Endodermal cell (in vitro differentiated cells): ENCODE measurements at regions not wholly inside any gene's neighbourhood (a gene's known extent, or its start where the extent isn't known, plus 50 kb on each side); places are given as distances from the start of the nearest gene placed in this dataset.

Experiments
- DNase-seq: peaks from one replicate; pipeline ENCODE4 v3.0.0-alpha.2; 2017
- H3K27ac ChIP-seq: 2 replicates; pipeline ENCODE4 v1.5.1; 2013; ENCODE audit warnings: mild to moderate bottlenecking, low read depth, low read length, moderate library complexity
- H3K27me3 ChIP-seq: 2 replicates; pipeline ENCODE4 v1.6.1; 2013; ENCODE audit warnings: mild to moderate bottlenecking, low read length, moderate library complexity; ENCODE audit not compliant: insufficient read depth, control insufficient read depth, poor library complexity, severe bottlenecking
- H3K36me3 ChIP-seq: 2 replicates; pipeline ENCODE4 v1.7.0; 2013; ENCODE audit warnings: mild to moderate bottlenecking, low read length, moderate library complexity; ENCODE audit not compliant: control insufficient read depth, insufficient read depth
- H3K4me1 ChIP-seq: one replicate; pipeline ENCODE4 v1.7.0; 2013; ENCODE audit warnings: low read length; ENCODE audit not compliant: control insufficient read depth, insufficient read depth
- H3K4me3 ChIP-seq: 2 replicates; pipeline ENCODE4 v1.5.1; 2013; ENCODE audit warnings: mild to moderate bottlenecking, low read length, moderate library complexity
- H3K9ac ChIP-seq: 2 replicates; pipeline ENCODE4 v1.6.1; 2013; ENCODE audit warnings: mild to moderate bottlenecking, low read length, moderate library complexity; ENCODE audit not compliant: poor library complexity, severe bottlenecking; ENCODE audit errors: extremely low read depth
- H3K9me3 ChIP-seq: 2 replicates; pipeline ENCODE4 v1.6.1; 2013; ENCODE audit warnings: mild to moderate bottlenecking, low read length, moderate library complexity; ENCODE audit not compliant: control insufficient read depth
- H3K27ac Mint-ChIP-seq: 2 replicates; pipeline ENCODE4 v1.8.0; 2020; ENCODE audit warnings: mixed read lengths
- H3K27me3 Mint-ChIP-seq: 2 replicates; pipeline ENCODE4 v1.8.0; 2021; ENCODE audit warnings: mild to moderate bottlenecking, mixed read lengths; ENCODE audit not compliant: insufficient read depth
- H3K36me3 Mint-ChIP-seq: 2 replicates; pipeline ENCODE4 v1.8.0; 2020; ENCODE audit warnings: low read depth, mixed read lengths
- H3K4me1 Mint-ChIP-seq: 2 replicates; pipeline ENCODE4 v1.8.0; 2020; ENCODE audit warnings: mixed read lengths
- H3K4me3 Mint-ChIP-seq: 2 replicates; pipeline ENCODE4 v1.8.0; 2020; ENCODE audit warnings: mild to moderate bottlenecking, moderate library complexity, mixed read lengths
- H3K9me3 Mint-ChIP-seq: 2 replicates; pipeline ENCODE4 v1.8.0; 2020; ENCODE audit warnings: mild to moderate bottlenecking, mixed read lengths
- CTCF ChIP-seq: fragments of 200-600 bp; sonication (generic); conservative IDR thresholded peaks from 2 replicates; pipeline ENCODE4 v1.5.0; 2021; ENCODE audit warnings: antibody characterized with exemption, mild to moderate bottlenecking
- WGBS, 2 experiments: methylation state at CpG; one replicate each; pipeline versions ENCODE4 v1.1.5 to v1.1.7; 2013; ENCODE audit warnings: missing lambda C conversion rate in 2 of 2, mixed read lengths in 1 of 2; ENCODE audit not compliant: insufficient coverage in 1 of 2, insufficient read length in 1 of 2; 5-methylcytosine and 5-hydroxymethylcytosine counted together

DNA sequence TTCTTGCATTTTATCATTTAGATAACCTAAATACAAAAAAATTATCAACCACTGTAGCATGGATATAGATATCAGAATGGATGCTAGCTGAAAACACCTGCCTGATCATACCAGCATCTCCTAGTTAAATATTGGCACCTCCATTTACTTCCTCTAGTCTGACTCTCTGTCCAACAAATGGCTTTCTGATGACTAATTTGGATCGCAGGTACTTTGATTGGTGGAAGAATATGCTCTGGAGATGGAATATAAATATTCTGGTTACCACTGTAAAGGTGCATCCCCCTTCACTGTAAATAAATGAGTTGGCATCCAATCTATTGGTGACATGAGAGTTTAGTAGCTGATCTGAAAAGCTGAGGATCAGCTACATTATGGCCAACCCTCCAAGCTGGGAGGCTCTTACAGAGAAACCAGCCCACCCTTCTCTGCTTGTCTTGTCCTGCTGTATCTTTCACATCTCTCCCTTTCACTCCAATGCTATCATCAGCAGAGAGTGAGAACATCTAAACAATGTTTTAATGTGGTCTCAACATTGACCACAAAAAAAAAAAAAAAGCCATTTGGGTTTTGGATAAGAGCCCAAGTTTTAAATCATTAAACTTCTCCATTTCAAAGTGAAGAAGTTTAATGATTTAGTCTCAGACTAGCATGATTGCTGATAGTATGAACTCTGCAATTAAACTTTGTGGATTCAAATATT is 90.5 kb downstream of the PMAIP1 start:
- H3K27me3 ChIP-seq: no peaks in the 10 kb centered on the region
- no peak overlapping the region for H3K27ac ChIP-seq
- Mint-ChIP-seq H3K4me3 (no peak overlapping the region), H3K27ac (no peak overlapping the region), H3K9me3 (no peaks in the 10 kb centered on the region), H3K36me3 (no peaks in the 10 kb centered on the region), H3K27me3 (no peaks in the 10 kb centered on the region), H3K4me1 (peaks cover 36% of the 10 kb centered on the region)
- H3K4me3 ChIP-seq: no peak overlapping the region
- no peak for DNase-seq
- H3K9me3 ChIP-seq: no peaks in the 10 kb centered on the region
- TF ChIP-seq CTCF: no peak
- H3K9ac ChIP-seq: no peak overlapping the region
- no peaks in the 10 kb centered on the region for H3K36me3 ChIP-seq
- no peaks in the 10 kb centered on the region for H3K4me1 ChIP-seq
- 100% methylated on average over 1 of the region's 1 CpG; no CpG with 5 or more reads in 1 of the 2 experiments for WGBS, 2 experiments

- Histone ChIP-seq H3K27ac (no peak overlapping the region), H3K9ac (no peak overlapping the region), H3K27me3 (no peaks in the 10 kb centered on the region), H3K4me3 (no peak overlapping the region), H3K36me3 (no peaks in the 10 kb centered on the region), H3K9me3 (no peaks in the 10 kb centered on the region), H3K4me1 (no peaks in the 10 kb centered on the region)
- no peak overlapping the region for H3K4me3 Mint-ChIP-seq
- DNase-seq: peak; percentile 58
- H3K36me3 Mint-ChIP-seq: no peaks in the 10 kb centered on the region
- H3K4me1 Mint-ChIP-seq: peaks cover 30% of the 10 kb centered on the region
- TF ChIP-seq CTCF: peak; percentile 100
- WGBS, 2 experiments: 18% methylated on average over 4 of the region's 5 CpGs; no CpG with 5 or more reads in 1 of the 2 experiments
- H3K27me3 Mint-ChIP-seq: no peaks in the 10 kb centered on the region
- no peak overlapping the region for H3K27ac Mint-ChIP-seq
- H3K9me3 Mint-ChIP-seq: no peaks in the 10 kb centered on the region
Measured at GRCh38 chr18:59988098-59988706, 88.4 kb downstream of the PMAIP1 start.

- H3K36me3 ChIP-seq: no peaks in the 10 kb centered on the region
- H3K4me3 Mint-ChIP-seq: no peak overlapping the region
- no peaks in the 10 kb centered on the region for H3K27me3 ChIP-seq
- 88 to 97% methylated on average over 1 to 3 of the region's 4 CpGs for WGBS, 2 experiments
- no peak overlapping the region for H3K27ac ChIP-seq
- no peak overlapping the region for H3K27ac Mint-ChIP-seq
- no peak for TF ChIP-seq CTCF
- no peak overlapping the region for H3K9ac ChIP-seq
- no peak overlapping the region for H3K4me3 ChIP-seq
- H3K4me1 ChIP-seq: no peaks in the 10 kb centered on the region
- H3K36me3 Mint-ChIP-seq: no peaks in the 10 kb centered on the region
- no peaks in the 10 kb centered on the region for H3K27me3 Mint-ChIP-seq
- no peak for DNase-seq
- H3K9me3 Mint-ChIP-seq: no peaks in the 10 kb centered on the region
- peaks cover 19% of the 10 kb centered on the region for H3K4me1 Mint-ChIP-seq
- no peaks in the 10 kb centered on the region for H3K9me3 ChIP-seq
Measured at GRCh38 chr18:59987102-59987501, 87.3 kb downstream of the PMAIP1 start.
